KG1 (cell line): ENCODE measurements at regions not wholly inside any gene's neighbourhood (a gene's known extent, or its start where the extent isn't known, plus 50 kb on each side); places are given as distances from the start of the nearest gene placed in this dataset.

Source experiments
- DNase-seq: peaks from one replicate; lab custom pipeline; 2025; lab: John Stamatoyannopoulos, UW

GRCh38 chr17:14946481-14946880 lies 318.6 kb downstream of the PMP22 start:
- DNase-seq: no peak

DNA sequence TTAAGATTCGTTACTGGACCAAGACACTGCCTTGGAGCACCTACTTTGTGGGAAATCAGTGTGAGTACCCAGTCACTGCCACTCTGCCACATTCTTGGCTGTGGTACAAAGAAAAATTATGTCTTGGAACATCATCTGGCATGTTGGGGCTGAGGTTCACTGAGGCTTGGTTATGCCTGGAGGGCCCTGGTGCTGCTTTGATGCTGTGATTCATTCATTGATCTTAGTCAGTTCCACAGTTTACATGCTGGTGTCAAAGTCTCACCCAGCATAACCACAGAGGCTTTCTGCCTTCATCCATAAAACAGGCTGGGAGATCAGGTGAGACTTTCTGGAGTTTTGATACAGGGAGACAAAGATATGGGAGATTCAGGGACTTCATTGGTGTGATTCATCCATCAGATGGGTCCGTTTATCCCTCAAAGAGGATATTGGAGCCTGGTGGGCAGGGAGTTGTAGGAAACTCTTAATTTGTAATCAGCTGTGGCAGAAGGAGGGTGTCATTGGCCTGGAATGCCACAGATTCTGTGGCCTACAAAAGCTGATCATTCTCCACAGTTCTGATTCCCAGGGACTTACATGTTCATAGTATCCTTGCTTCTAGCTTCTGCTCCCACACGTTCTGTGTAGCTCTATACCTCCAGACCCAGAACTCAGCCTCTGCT lies 322.5 kb downstream of the PMP22 start:
- DNase-seq: no peak

- DNase-seq: no peak
These were observed 324.2 kb downstream of the PMP22 start for GRCh38 chr17:14940938-14941265.

GRCh38 chr17:14940108-14940937 lies 324.8 kb downstream of the PMP22 start:
- no peak for DNase-seq

DNA sequence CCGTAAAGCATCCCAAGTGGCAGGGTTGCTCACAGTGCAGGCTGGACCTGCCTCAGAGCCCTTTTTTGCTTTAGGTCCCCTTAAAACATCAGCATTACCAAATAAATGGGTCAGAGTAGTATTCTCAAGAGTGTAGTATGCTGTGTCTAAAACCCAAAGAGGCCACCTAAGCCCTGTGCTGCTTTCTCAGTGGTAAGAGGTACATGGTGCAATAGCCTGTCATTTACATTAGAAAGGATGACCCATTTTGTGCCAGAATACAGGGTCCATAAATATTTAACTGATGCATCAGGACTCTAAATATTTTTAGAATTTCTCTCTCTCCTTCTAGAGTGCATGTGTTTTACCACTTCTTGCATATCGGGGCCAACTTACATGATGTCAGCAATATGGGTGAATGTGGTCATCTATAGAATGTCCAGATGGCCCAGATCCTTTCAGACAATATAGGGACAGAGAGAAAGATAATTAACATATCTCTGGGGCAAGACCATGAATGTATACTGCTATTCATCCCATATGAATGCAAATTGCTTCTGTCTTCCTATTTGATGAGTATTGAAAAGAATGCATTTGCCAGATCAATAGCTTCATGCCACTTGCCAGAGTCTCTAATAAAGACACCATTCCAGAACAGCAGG lies 329.2 kb downstream of the PMP22 start:
- no peak for DNase-seq

GRCh38 chr17:14935139-14935841 lies 329.8 kb downstream of the PMP22 start:
- no peak for DNase-seq

GRCh38 chr17:14933676-14934075 lies 331.4 kb downstream of the PMP22 start:
- no peak for DNase-seq

GRCh38 chr17:14926526-14927122 lies 338.5 kb downstream of the PMP22 start:
- peak; percentile 1 for DNase-seq

DNA sequence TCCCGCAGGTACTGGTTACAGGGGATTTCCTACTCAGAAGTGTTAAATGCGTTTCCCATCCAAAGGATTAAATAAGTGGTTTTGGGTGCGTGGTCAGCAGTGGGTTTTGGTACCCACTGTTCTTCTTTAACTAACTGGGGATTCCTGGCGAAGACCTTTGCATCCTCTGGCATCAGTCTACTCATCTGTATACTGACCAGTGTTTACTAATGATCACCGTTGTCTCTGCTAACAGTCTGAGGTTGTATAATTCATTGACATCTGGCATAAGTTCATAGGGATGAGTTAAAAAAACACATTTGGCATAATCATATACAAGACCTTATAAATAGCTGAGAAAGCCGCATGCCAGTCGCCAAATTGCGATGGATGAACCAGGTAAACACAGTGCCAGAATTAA lies 339.1 kb downstream of the PMP22 start:
- DNase-seq: no peak

- DNase-seq: no peak
These were observed 339.6 kb downstream of the PMP22 start for GRCh38 chr17:14925498-14925897.

DNA sequence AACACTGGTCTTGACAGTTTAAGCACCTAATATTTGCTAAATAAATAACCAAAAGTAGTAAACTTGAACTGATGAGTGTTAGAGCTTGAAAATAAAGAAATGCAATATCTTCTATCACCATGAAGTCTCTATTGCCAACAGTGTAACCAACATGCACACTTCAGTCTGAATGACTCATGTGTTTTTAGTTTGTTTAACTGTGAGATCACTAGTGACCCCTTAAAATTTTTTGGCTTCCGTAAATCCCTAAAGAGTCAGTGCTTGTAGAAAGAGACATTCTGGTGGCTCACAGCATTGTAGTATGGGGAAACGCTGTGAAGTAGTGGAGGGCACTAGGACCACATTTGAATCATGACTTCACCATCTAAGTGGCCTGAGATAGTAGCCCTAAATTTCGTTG lies 341.1 kb downstream of the PMP22 start:
- DNase-seq: no peak

GRCh38 chr17:14922411-14922810 lies 342.7 kb downstream of the PMP22 start:
- no peak for DNase-seq

- no peak for DNase-seq
These were observed 343.2 kb downstream of the PMP22 start for GRCh38 chr17:14921936-14922335.

GRCh38 chr17:14919631-14920213 lies 345.4 kb downstream of the PMP22 start:
- no peak for DNase-seq

- DNase-seq: no peak
These were observed 346.0 kb downstream of the PMP22 start for GRCh38 chr17:14919094-14919493.

GRCh38 chr17:14918540-14918939 lies 346.6 kb downstream of the PMP22 start:
- DNase-seq: no peak

GRCh38 chr17:14910916-14911315 lies 354.2 kb downstream of the PMP22 start:
- DNase-seq: no peak

DNA sequence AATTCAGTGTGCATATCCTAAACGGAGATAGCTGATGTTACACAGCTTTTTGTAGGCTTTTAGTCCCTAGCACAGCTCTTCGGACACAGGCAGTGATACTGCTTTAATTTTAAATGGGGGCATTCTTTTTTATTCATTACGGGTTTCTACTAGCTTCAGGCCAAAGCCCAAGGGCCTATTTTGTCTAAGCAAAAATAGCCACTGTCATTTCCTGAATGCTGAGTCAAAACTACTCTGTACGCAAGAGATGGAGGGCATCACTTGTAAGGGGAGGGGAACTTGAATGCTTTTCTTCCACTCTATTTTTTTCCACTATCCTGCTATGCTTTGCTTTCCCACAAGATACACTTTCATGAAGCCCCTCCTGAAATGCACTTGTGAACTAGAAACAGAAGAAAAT lies 360.7 kb downstream of the PMP22 start:
- no peak for DNase-seq

DNA sequence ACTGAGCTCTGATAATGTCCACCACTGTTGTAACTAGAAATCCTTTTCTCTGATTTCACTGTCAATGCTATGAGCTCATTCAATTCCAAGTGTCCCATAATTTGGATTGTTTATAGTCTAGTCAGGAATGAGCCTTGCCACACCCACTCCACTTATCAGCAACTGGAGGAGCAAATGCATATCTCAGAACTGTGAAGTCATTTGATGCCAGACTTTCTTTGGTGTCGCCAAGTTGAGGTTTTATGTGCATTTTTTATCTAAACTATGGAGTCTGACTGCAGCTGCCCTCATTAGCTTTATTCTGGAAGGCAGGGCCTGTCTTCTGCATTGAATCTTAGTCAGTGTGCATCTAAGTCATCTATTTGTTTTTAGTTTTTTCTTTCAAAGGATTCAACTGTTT lies 361.3 kb downstream of the PMP22 start:
- no peak for DNase-seq

DNA sequence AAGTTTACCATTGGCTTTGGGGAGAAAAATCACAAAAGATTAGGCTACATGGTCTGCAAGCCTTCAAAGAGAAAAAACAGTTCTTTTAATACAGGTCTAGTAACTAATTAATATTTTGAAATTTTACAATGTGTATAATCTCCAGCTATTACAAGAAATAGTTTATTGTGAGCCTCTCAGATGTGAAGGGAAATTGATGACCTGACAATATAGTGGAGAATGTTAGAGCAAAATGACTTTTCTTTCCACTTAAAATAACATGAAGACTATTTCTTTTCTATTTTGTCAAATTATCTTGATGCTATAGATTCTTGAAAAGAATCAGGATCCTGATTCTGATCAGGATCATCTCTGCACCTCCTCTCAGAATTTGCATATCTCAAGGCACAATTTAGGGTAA lies 362.3 kb downstream of the PMP22 start:
- no peak for DNase-seq

DNA sequence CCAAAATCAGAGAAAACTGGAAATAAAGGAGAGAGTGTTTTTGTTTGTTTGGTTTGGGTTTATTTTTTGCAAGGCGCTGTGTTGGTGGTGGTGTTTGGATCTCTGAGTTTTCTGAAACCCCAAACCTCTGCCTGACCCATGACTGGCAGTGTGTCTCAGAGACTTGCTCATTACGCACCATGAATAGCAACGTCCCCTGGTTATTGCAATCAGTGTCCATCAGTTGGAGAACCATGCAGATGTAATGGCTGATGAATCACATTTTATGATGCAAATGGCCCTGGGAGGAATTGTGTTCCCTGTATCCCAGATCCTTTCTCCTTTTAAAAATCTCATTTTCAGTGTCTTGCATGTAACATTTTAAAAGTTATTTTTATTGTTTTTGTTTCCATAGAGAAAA lies 362.8 kb downstream of the PMP22 start:
- DNase-seq: no peak

GRCh38 chr17:14901376-14901775 lies 363.8 kb downstream of the PMP22 start:
- DNase-seq: no peak
